ENCODE measurements at regions not wholly inside any gene's neighbourhood (a gene's known extent, or its start where the extent isn't known, plus 50 kb on each side); places are given as distances from the start of the nearest gene placed in this dataset.

GRCh38 chr4:84158670-84159069, 340.4 kb downstream of the NKX6-1 start:
- H3K4me1 ChIP-seq: no peaks in the 10 kb centered on the region

GRCh38 chr4:84151574-84151973, 347.5 kb downstream of the NKX6-1 start:
- Histone ChIP-seq H3K27me3 (no peaks in the 10 kb centered on the region), H3K4me3 (no peak overlapping the region), H3K9me3 (no peaks in the 10 kb centered on the region), H3K36me3 (no peaks in the 10 kb centered on the region), H3K27ac (no peak overlapping the region), H3K4me1 (no peaks in the 10 kb centered on the region)
- in situ Hi-C loops (cut with MboI; ENCODE audit: low sequenced_read_pairs in 4 of 4) (no loop called here), intact Hi-C loops (cut with DNase I; ENCODE audit: low total_unique reads) (no loop called here)
- no peak for TF ChIP-seq POLR2A (IDR thresholded peaks at IDR 0.05)
- no peak for TF ChIP-seq CTCF (IDR thresholded peaks at IDR 0.05 in 4 of 5, conservative IDR thresholded peaks at IDR 0.05 in 1 of 5)
- DNase-seq (no peak), ATAC-seq (no peak)

More at GRCh38 chr4:84158670-84159069, 340.4 kb downstream of the NKX6-1 start:
- H3K4me3 ChIP-seq: no peak overlapping the region
- DNase-seq: no peak
- H3K27ac ChIP-seq: no peak overlapping the region
- in situ Hi-C loops (cut with MboI; ENCODE audit: low sequenced_read_pairs in 4 of 4) (no loop called here), intact Hi-C loops (cut with DNase I; ENCODE audit: low total_unique reads) (no loop called here)
- ATAC-seq: no peak
- TF ChIP-seq CTCF (IDR thresholded peaks at IDR 0.05 in 4 of 5, conservative IDR thresholded peaks at IDR 0.05 in 1 of 5) (no peak), POLR2A (IDR thresholded peaks at IDR 0.05) (no peak)
- H3K9me3 ChIP-seq: no peaks in the 10 kb centered on the region
- H3K27me3 ChIP-seq: peaks cover 0 to 3% (median 0%) of the 10 kb centered on the region in 3 donors
- no peaks in the 10 kb centered on the region for H3K36me3 ChIP-seq

- Histone ChIP-seq H3K4me3 (no peak overlapping the region), H3K36me3 (no peaks in the 10 kb centered on the region), H3K27me3 (no peaks in the 10 kb centered on the region), H3K4me1 (no peaks in the 10 kb centered on the region), H3K27ac (no peak overlapping the region), H3K9me3 (no peaks in the 10 kb centered on the region)
- intact Hi-C loops (cut with DNase I; ENCODE audit: low total_unique reads): no loop called here
- ATAC-seq (no peak), DNase-seq (no peak)
- in situ Hi-C loops (cut with MboI; ENCODE audit: low sequenced_read_pairs in 4 of 4): no loop called here
- no peak for TF ChIP-seq POLR2A (IDR thresholded peaks at IDR 0.05)
- no peak for TF ChIP-seq CTCF (IDR thresholded peaks at IDR 0.05 in 4 of 5, conservative IDR thresholded peaks at IDR 0.05 in 1 of 5)
These were observed 348.9 kb downstream of the NKX6-1 start for GRCh38 chr4:84150177-84150576.

GRCh38 chr4:84147831-84148230, 351.3 kb downstream of the NKX6-1 start:
- H3K36me3 ChIP-seq: no peaks in the 10 kb centered on the region
- TF ChIP-seq POLR2A (IDR thresholded peaks at IDR 0.05) (no peak), CTCF (IDR thresholded peaks at IDR 0.05 in 4 of 5, conservative IDR thresholded peaks at IDR 0.05 in 1 of 5) (no peak)
- DNase-seq (no peak), ATAC-seq (no peak)
- in situ Hi-C loops (cut with MboI; ENCODE audit: low sequenced_read_pairs in 4 of 4) (no loop called here), intact Hi-C loops (cut with DNase I; ENCODE audit: low total_unique reads) (no loop called here)
- H3K9me3 ChIP-seq: no peaks in the 10 kb centered on the region
- no peaks in the 10 kb centered on the region for H3K27me3 ChIP-seq
- no peaks in the 10 kb centered on the region for H3K4me1 ChIP-seq
- no peak overlapping the region for H3K4me3 ChIP-seq
- no peak overlapping the region for H3K27ac ChIP-seq

- TF ChIP-seq POLR2A (IDR thresholded peaks at IDR 0.05) (no peak), CTCF (IDR thresholded peaks at IDR 0.05 in 4 of 5, conservative IDR thresholded peaks at IDR 0.05 in 1 of 5) (no peak)
- DNase-seq (no peak), ATAC-seq (no peak)
- H3K4me3 ChIP-seq: no peak overlapping the region
- no peaks in the 10 kb centered on the region for H3K36me3 ChIP-seq
- no peaks in the 10 kb centered on the region for H3K27me3 ChIP-seq
- no peaks in the 10 kb centered on the region for H3K4me1 ChIP-seq
- H3K9me3 ChIP-seq: no peaks in the 10 kb centered on the region
- in situ Hi-C loops (cut with MboI; ENCODE audit: low sequenced_read_pairs in 4 of 4): no loop called here
- H3K27ac ChIP-seq: no peak overlapping the region
- intact Hi-C loops (cut with DNase I; ENCODE audit: low total_unique reads): no loop called here
These were observed 352.7 kb downstream of the NKX6-1 start for GRCh38 chr4:84146300-84146959.
